Kidney capillary endothelial cell (primary cell): ENCODE measurements at regions not wholly inside any gene's neighbourhood (a gene's known extent, or its start where the extent isn't known, plus 50 kb on each side); places are given as distances from the start of the nearest gene placed in this dataset.

Source experiments
- DNase-seq: peaks from one replicate; pipeline ENCODE4 v3.0.0-alpha.2; 2018; ENCODE audit warnings: low spot score

DNA sequence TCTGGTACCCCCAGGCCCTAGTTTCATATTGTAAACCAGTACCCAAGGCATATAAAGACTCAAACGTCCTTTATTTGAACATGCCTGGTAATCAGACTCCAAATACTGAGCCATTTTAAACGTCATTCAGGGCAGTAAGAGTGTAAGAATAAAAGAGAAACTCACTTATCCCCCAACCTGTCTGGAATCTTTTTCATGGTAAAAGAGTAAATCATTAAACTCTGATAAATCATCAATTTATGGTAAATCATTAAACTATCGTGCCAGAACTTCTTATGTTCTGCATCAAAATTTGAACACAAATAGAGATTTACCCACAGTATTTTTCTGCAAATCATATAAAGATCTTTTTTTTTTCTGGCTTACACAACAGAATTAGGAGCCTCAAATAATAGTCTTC, 734.3 kb upstream of the POT1 start:
- DNase-seq, result no peak

DNA sequence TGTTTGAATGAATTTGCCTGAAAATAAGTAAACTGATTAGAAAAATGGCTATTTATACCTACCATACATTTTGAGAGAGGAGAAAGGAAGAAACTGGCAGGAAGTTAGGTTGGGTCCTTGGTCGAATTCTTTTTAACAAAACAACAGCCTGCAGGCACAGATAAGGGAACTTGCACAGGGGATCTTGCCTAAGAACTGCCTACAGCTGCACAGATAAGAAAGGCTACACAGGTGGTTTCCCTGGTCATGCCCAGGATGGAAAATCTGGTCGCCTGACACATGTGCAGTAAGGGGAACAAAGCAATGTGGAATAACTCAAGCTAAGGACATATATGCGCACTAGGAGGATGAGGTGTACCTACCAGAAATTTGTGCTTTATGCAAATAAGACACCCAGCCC, 732.1 kb upstream of the POT1 start:
- no peak for DNase-seq

DNA sequence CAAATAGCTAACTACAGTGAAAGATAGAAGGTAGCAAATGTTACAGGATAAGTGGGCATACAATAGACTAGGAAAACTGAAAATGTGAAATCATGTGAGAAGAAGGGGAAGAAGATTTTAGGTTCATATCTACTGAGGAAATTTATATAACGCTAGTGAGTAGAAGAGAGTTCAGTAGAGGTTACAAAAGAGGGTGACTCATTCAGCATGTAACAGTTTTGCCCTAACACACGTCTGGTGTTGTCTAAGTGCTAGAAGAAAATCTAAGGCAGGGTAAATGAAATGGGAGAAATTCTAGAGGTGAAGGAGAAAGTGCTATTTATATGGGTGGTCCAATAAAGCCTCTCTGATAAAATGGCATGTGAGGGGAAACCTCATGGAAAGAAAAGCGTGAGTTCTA, 731.4 kb upstream of the POT1 start:
- DNase-seq, result no peak

DNA sequence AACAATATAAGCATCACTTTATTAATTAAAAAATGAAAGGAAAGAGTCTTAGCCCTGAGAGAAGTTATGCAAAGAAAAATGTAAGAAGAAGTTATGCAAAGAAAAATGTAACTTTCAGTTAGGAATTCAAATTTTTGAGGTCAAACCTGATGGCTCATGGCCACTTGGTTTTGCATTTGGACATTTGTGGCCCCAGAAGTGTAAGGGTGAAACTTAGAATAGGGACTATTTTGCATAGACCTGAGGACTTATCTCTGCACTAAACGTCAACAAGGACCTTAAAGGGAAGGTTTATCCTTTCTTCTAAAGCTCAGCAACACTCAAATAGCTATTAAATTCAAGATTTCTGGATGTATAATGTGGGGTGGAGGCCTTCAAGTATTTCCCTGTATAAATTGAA, 724.5 kb upstream of the POT1 start:
- DNase-seq, result no peak

DNA sequence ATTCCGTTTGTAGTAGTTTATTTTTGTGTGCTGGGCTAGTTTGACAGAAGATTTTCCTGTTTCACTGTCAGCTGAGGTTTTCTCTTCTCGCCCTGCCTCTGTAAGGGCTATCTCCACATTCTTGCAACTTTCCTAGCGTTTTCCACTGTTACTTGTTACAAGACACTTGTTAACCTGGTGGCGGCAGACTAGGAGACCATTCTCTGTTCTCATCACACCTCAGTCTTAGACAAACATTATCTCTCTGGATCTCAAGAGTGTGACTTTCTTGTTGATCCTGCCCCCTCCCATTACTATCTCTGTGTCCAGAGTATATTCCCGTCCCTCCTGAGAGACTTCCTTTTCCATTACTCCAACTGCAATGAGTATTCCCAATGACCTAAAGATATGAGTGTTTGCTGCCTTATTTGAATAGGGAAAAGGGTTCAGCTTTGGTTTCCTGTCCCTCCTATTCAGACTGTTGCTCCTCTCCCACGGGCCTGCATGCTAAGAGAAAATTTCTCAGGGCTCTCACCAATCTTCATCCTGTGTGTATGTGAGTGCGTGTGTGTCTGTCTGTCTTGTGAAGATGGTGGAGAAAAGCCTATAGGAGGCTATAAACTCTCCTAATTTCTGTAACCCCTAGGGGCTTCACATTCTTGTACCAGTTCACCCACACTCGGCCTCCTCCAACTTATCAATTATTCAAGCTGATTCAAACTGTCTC, 722.4 kb upstream of the POT1 start:
- no peak for DNase-seq

DNA sequence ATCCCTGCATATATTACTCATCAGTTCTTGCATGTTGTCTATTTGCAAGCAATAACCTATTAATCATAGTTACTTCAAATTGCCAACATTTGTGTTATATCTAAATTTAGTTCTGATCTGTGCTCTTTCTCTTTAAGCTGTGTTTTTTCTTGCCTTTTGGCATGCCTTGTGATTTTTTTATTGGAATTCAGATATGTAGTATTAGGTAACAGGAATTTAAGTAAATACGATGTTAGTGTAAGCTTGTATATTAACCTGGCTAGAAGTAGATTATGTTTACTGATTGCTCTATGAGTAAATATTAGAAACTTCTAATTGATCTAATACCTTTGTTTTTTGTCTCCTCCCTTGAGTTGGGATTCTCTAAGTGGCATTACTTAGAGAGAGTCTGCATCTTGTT, 718.9 kb upstream of the POT1 start:
- no peak for DNase-seq

DNA sequence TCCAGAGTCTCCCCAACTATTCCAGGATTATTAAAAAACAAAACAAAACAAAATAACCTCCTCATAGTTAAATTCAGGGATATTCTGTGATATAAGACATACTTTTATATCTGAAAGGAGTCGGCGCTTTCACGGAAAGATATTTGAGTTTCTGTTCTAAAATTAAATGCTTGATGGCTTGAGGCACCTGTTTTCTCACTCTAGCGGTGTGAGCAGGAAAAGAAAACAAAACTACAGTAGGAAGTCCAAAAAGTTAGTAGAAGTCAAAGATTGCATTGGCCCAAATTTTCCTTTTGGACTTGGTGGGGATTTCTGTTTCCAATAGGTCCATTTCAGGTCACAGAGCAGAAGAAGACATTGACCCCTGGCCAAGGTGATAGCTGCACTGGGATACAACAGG, 716.1 kb upstream of the POT1 start:
- no peak for DNase-seq

DNA sequence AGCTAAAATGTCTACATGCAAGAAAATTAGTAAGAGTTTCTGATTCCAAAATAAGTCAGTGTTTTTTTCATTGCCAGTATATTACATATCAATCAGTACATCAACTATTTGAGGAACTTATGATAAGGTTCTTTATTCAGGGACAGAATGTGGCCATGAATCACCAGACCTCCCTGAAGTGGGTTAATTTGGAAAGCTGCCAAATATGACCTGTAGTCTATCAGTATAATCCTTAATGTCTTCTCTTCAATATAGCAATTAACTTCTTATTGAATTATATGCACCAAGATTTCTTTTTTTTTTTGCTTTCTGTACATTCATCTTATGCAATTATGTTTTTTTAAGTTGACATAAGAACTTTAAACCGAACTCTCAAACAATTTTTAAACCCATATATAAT, 714.5 kb upstream of the POT1 start:
- peak; percentile 1 for DNase-seq

DNA sequence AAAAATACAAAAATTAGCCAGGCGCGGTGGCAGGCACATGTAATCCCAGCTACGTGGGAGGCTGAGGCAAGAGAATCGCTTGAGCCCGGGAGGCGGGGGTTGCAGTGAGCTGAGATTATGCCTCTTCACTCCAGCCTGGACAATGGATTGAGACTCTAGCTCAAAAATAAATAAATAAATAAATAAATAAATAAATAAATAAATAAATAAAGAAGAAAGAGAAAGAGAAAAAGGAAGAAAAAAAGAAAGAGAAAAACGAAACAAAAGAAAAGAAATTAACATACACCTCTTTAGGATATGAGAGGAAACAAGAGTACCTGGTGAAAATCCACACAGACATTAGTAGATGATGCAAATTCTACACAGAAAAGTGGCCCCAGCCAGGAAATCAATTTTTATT, 713.7 kb upstream of the POT1 start:
- DNase-seq, result no peak

DNA sequence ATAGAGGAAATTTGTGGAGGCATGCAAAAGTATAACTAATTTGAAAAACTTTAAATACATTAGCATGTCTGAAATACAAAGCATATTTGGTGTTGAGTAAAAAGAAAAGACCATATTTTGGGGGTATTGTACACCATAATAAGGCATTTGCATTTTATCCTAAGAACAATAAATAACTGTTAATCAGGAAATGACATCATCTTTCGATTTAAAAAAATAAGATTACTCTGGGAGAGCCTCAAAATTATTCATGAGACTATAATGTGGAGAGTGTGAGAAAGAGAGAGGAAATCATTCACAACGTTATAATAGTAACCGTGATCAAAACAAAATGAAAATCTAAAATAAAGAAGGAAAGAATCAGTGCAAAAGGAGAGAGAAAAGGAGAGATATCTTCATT, 712.3 kb upstream of the POT1 start:
- no peak for DNase-seq

DNA sequence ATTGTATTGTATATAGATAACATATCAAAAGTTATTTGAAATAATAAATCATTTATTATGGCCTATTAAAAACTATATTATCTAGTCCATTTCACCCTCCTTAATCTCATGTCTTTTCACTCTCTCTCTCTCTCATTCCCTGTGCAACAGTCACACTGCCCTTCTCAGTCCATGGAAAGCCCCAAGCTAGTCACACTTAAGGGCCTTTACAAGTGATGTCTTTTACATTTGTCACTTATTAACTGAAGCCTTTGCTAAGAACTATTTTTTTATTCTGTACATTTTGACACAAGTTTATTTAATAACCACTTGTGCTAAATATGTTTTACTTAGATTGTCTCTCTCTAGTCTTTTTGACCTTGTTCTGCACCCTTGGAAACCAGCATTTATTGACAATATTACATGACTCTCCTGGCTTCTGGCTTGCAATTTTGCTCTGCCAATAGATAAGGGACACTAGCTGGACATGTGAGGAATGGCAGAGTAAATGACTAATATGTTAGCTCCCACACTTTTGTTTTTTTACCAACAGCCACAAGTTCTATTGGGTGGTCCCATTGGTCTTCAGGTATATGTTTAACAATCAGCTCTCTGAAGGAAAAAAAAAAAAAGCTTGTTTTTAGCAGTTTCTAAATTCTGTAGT, 706.8 kb upstream of the POT1 start:
- DNase-seq, result no peak

DNA sequence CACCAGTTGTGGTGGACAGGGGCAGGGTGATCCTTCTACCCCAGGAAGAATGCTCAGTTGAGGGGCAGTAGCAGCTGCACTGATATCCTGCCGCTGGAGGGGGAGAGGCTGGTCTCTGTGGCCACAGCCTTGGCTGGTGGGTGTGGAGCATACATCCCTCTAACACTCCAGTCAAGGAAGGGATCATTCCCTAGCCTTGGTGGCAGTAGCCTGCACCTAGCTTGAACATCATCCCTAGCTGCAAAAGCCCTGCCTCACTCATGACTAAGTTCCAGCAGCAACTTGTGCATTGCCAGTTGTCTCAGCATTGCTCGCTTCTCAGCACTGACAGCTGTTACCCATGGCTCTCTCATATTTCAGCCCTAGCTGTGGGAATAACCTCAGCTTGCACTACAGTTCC, 688.9 kb upstream of the POT1 start:
- no peak for DNase-seq

DNA sequence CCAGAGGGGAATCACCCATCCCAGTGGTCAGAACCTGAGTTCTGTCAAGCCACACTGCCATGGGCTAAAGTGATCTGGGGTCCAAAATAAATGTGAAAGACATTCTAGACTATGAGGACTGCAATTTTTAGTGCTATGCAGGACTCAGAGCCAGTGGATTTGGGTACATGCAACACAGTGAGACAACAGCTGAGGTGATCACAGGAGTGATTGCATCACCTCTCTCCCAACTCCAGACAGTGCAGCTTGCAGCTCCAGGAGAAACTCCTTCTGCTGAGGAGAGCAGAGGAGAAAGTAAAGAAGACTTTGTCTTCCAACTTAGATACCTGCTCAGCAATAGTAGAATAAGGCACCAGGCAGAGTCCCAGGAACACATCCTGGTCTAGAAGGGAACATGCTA, 682.0 kb upstream of the POT1 start:
- DNase-seq, result no peak

DNA sequence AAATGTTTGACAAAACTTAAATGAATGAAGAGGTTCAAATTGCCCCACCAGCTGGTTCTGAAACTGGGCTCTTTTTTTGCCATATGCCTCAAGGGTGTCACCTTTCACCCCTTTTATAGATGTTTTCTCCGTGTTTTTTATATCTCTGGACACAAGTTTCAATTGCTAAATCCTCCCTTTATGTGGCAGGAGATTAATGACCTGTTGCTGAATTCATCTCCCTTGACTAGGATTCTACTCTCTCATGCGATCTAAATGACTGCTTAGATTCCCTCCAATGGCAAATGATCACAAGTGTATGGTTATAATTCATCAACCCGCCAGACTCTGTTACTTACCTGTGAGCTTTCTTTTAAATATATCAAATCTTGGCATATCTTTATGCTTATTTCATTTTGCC, 677.0 kb upstream of the POT1 start:
- DNase-seq, result no peak

DNA sequence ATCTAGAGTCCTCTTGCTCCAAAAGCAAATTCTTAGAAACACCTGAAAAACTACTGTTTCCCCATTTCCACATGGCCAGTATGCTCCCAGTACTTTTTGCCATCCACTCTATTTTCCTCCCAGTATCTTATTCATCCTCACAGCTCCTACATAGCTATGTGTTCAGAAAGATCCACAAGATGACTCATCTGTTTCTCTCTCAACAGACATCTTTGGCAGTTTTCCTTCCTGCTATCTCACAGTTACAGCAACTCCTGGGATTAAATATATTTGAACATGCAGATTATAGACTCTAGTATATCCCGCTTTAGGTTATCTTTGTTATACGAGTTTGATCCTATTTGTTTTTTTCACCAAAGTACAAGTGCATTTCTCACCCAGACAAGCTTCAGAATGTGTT, 675.6 kb upstream of the POT1 start:
- DNase-seq, result no peak

DNA sequence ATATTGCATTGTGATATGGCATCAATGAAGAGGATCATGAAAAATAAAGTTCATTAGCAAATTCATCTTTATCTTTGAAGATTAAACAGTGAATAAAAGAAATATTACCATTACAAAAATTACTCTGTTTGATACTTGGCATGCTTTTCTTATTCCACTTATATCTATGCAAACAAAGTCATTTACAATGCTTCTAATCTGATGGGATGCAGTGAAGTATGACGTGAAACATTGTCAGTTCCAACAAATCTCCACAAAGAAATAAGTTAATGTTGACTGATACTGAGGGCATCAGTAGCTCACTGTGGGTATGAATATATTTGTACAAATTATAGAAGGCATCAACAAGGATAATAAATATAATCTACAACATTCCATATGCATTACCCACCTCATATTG, 672.8 kb upstream of the POT1 start:
- no peak for DNase-seq

DNA sequence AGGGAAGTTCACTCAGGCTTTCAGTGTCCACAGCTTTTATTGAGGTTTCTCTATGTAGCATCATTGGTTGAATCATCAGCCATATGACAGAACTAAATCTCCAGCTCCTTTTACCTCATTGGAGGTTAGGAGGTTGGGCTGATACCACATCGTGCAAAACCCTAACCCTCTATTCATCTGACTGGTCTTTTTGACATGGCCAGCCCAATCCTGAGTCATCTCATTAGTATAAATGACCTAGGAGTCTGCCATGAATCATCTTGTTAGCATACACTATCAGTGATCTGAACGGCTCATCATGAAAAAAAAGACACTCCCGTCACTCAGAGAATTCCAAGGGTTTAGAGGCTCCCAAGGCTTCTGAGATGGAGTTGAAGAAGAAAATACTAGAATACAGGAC, 669.8 kb upstream of the POT1 start:
- DNase-seq, result no peak

DNA sequence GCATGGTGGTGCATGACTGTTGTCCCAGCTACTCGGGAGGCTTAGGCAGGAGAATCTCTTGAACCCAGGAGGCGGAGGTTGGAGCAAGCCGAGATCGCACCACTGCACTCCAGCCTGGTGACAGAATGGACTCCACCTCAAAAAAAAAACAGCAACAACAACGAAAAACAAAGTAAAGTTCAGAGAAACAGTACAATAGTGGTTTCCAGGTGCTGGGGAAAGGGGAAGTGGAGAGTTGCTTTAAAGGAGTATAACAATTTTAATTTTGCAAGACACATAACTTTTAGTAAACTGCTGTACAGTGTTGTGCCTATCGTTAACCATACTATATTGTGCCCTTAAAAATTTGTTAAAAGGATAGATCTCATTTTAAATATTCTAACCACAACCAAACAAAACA, 662.7 kb upstream of the POT1 start:
- DNase-seq, result no peak

DNA sequence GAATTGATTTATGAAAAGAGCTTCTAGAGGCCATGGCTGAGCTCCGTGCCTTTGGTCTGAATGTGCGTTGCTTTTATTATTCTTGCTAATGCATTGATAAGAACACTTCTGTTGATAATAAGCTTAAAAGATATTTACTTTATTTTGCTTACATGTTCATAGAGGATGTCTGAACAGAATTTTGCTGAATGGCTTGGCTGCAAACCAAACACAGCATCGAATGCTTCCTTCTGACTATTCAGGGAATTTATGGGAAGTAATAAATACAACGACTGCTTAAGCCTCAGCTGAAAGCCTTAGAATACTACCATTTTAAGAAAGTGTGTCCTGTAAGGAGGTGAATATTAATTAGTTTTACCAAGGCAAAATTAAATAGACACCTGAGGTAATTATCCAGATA, 643.5 kb upstream of the POT1 start:
- DNase-seq, result no peak

DNA sequence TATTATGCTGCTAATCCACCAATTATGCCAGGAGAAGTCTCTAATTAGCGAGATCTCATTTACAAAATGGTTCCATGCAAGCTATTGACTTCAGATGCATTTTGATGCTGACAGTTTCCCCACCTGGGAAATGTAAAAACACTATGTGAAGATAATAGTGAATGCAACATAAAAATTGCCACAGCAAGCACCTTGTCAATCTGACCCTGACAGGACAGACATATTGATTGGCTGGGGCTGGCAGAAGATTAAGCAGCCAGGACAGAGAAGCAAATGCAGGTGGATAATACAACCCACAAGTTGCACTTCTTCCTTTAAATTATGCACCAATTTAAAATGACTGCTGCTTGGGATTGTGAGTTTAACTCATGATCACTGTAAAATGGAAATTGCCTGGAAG, 642.8 kb upstream of the POT1 start:
- DNase-seq, result no peak

DNA sequence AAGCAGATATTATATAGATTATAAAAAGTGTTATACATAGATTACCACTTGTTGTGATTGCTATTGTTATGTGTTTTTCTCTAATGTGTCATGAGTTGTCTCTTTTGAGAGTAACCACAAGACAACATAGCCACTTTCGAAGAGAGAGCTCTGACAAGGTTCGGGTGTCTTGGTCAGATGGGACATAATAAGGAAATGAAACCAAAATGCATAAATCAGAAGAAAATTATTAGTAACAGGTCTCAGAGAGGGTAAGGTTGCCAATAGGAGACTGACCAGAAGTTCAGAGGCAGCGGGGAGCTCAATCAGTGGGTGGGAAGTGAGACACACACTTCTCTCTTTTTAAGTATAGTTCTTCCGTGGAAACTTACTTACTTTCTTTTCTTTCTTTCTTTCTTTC, 639.2 kb upstream of the POT1 start:
- no peak for DNase-seq

DNA sequence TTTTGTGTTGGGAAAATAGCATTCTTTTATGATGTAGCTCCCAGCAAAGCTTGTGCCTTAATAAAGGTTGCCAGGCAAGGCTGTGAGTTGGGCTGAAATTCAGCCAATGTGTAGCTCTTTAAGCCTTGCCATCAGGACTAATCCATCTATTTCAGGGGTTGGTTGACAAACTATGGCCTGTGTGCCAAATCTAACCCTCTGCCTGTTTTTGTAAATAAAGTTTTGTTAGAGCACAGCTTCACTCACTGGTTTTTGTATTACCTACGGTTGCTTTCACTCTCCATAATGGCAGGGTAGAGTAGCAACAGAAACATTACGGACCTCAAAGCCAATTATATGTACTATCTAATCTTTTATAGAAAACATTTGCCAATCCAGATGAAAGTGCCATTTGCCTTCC, 638.1 kb upstream of the POT1 start:
- no peak for DNase-seq

DNA sequence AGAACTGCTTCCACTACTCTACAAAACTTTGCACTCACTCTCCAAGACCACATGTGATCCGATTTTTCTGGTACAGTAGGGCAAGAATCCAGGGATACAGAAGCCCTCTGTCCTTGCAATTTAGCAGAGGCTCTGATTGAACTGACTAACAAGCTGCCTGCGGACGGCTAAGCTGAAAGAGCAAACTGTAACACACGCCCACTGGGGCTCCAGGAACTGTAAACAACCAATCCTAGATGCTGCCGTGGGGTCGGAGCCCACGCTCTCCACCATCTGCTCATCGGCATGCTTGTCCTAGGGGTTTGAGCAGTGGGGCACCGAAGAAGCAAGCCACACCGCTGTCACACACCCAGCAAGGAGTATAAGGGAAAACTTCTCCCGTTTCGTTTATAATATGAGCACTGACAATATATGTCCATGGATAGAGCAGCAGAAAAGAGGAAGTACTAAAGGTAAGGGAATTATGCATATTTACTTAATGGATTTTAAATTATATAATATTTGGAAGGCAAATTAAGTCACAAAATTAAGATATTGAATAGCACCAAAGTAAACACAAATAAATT, 634.4 kb upstream of the POT1 start:
- DNase-seq, result no peak

DNA sequence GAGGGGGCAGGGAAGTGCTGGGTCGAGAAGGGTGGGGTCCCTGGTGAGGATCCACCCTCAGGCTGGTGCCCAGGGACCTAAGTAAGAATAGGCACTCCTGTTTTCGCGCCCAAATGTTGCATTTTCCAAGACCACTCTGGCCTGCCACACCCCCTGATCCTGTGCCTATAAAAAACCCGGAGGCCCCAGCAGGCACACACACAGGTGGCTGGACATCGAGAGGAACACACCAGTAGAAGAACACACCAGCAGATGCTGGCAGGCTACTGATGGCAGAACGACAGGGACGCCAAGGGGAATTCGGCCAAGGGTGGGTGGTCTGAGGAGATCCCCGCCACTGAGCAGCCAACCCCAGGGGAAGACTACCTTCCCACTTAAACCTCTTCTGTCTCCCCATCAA, 633.9 kb upstream of the POT1 start:
- no peak for DNase-seq
